GM23338 (cell line): ENCODE measurements at regions not wholly inside any gene's neighbourhood (a gene's known extent, or its start where the extent isn't known, plus 50 kb on each side); places are given as distances from the start of the nearest gene placed in this dataset.

ENCODE experiments used
- ATAC-seq: fragments of 200-7000 bp; cut with Tn5 transposase; 3 replicates; pipeline ENCODE4 v1.9.1; 2020
- DNase-seq: peaks from one replicate; pipeline ENCODE4 v3.0.0-alpha.2; 2015; ENCODE audit warnings: low spot score
- H2AFZ ChIP-seq: fragments of 200-600 bp; sonication (generic); 2 replicates; pipeline ENCODE4 v1.8.0; 2016; ENCODE audit warnings: antibody characterized with exemption, mild to moderate bottlenecking, moderate library complexity
- H3F3A ChIP-seq: fragments of 200-600 bp; sonication (generic); replicated peaks from 2 replicates; pipeline ENCODE4 v1.8.0; 2017; ENCODE audit warnings: antibody characterized with exemption, mixed run types, low read depth
- H3K27ac ChIP-seq: fragments of 200-600 bp; sonication (generic); 2 replicates; pipeline ENCODE4 v1.6.1; 2016; ENCODE audit warnings: low read depth
- H3K27me3 ChIP-seq: fragments of 200-600 bp; sonication (generic); 2 replicates; pipeline ENCODE4 v1.8.0; 2016; ENCODE audit warnings: mild to moderate bottlenecking, mixed run types, moderate library complexity; ENCODE audit not compliant: insufficient read depth
- H3K36me3 ChIP-seq: fragments of 200-600 bp; sonication (generic); 2 replicates; pipeline ENCODE4 v1.8.0; 2016; ENCODE audit warnings: mild to moderate bottlenecking; ENCODE audit not compliant: insufficient read depth
- H3K4me1 ChIP-seq: fragments of 200-600 bp; sonication (generic); 2 replicates; pipeline ENCODE4 v1.8.0; 2016; ENCODE audit warnings: mild to moderate bottlenecking, moderate library complexity; ENCODE audit not compliant: insufficient read depth
- H3K4me2 ChIP-seq: fragments of 200-600 bp; sonication (generic); 2 replicates; pipeline ENCODE4 v1.7.1; 2017; ENCODE audit warnings: mixed run types
- H3K4me3 ChIP-seq: fragments of 200-600 bp; sonication (generic); 2 replicates; pipeline ENCODE4 v1.6.1; 2016; ENCODE audit warnings: mixed run types
- H3K79me2 ChIP-seq: fragments of 200-600 bp; sonication (generic); replicated peaks from 2 replicates; pipeline ENCODE4 v1.8.0; 2017; ENCODE audit warnings: mild to moderate bottlenecking; ENCODE audit not compliant: insufficient read depth
- H3K9me2 ChIP-seq: fragments of 200-600 bp; sonication (generic); 2 replicates; pipeline ENCODE4 v1.8.0; 2017; ENCODE audit not compliant: insufficient read depth
- H4K20me1 ChIP-seq: fragments of 200-600 bp; sonication (generic); replicated peaks from 2 replicates; pipeline ENCODE4 v1.8.0; 2017; ENCODE audit warnings: mild to moderate bottlenecking; ENCODE audit not compliant: insufficient read depth
- H3K27ac Mint-ChIP-seq: 2 replicates; pipeline ENCODE4 v1.8.0; 2020; ENCODE audit warnings: inconsistent platforms, mild to moderate bottlenecking, moderate library complexity, mixed read lengths
- H3K27me3 Mint-ChIP-seq: 3 replicates; pipeline ENCODE4 v1.8.0; 2022; ENCODE audit warnings: low read depth, mild to moderate bottlenecking, moderate library complexity, mixed read lengths, inconsistent platforms; ENCODE audit not compliant: insufficient read depth, poor library complexity
- H3K36me3 Mint-ChIP-seq: 3 replicates; pipeline ENCODE4 v1.8.0; 2021; ENCODE audit warnings: low read depth, mild to moderate bottlenecking, inconsistent platforms, moderate library complexity, mixed read lengths
- H3K4me1 Mint-ChIP-seq: 3 replicates; pipeline ENCODE4 v1.8.0; 2020; ENCODE audit warnings: mild to moderate bottlenecking, inconsistent platforms, mixed read lengths
- H3K4me3 Mint-ChIP-seq: 3 replicates; pipeline ENCODE4 v1.8.0; 2021; ENCODE audit warnings: moderate library complexity, mild to moderate bottlenecking, inconsistent platforms, mixed read lengths
- H3K9me3 Mint-ChIP-seq: 3 replicates; pipeline ENCODE4 v1.8.0; 2020; ENCODE audit warnings: moderate library complexity, mild to moderate bottlenecking, inconsistent platforms, mixed read lengths
- CREB1 ChIP-seq: fragments of 250-450 bp; sonication (Bioruptor Pico); IDR thresholded peaks from 2 replicates; pipeline ENCODE4 v1.5.0; 2020; ENCODE audit warnings: low read depth, mild to moderate bottlenecking, moderate library complexity
- EZH2 ChIP-seq: fragments of 200-600 bp; sonication (generic); IDR thresholded peaks from one replicate; pipeline ENCODE4 v1.8.0; 2017; ENCODE audit warnings: antibody characterized with exemption, mild to moderate bottlenecking, low read depth; ENCODE audit not compliant: unreplicated experiment
- EZH2phosphoT487 ChIP-seq: fragments of 200-600 bp; sonication (generic); IDR thresholded peaks from one replicate; pipeline ENCODE4 v1.8.1; 2018; ENCODE audit warnings: antibody characterized with exemption; ENCODE audit not compliant: unreplicated experiment
- JUNB ChIP-seq: IDR thresholded peaks from one replicate; pipeline ENCODE4 v1.6.1; 2016; ENCODE audit warnings: antibody characterized with exemption; ENCODE audit not compliant: unreplicated experiment
- NANOG ChIP-seq: IDR thresholded peaks from 2 replicates; pipeline ENCODE4 v1.6.1; 2016; ENCODE audit warnings: antibody characterized with exemption, borderline replicate concordance
- POLR2AphosphoS5 ChIP-seq: IDR thresholded peaks from 2 replicates; pipeline ENCODE4 v1.6.1; 2016; ENCODE audit warnings: antibody characterized with exemption, low read depth
- STAT1 ChIP-seq: IDR thresholded peaks from one replicate; pipeline ENCODE4 v1.6.1; 2016; ENCODE audit warnings: antibody characterized with exemption; ENCODE audit not compliant: unreplicated experiment
- ZNF114 ChIP-seq: fragments of 250-450 bp; sonication (Bioruptor Pico); IDR thresholded peaks from 2 replicates; pipeline ENCODE4 v1.5.0; 2020; ENCODE audit warnings: mild to moderate bottlenecking, moderate library complexity
- ZNF331 ChIP-seq: fragments of 250-450 bp; sonication (Bioruptor Pico); IDR thresholded peaks from 2 replicates; pipeline ENCODE4 v1.5.0; 2020; ENCODE audit warnings: low read depth, mild to moderate bottlenecking, moderate library complexity
- TF ChIP-seq, protein P1 (sequence below), 2 experiments: fragments of 200-600 bp in 1 of 2; sonication (generic) in 1 of 2; conservative IDR thresholded peaks; 2 replicates each; pipeline versions ENCODE4 v1.5.1 to v1.6.1; 2016 to 2017; ENCODE audit warnings: antibody characterized with exemption in 2 of 2, low read depth in 2 of 2, mild to moderate bottlenecking in 2 of 2, moderate library complexity in 1 of 2
- TF ChIP-seq, protein P2 (sequence below): fragments of 250-450 bp; sonication (Bioruptor Pico); IDR thresholded peaks from 2 replicates; pipeline ENCODE4 v1.5.0; 2020; ENCODE audit warnings: mild to moderate bottlenecking, moderate library complexity
- TF ChIP-seq, protein P3 (sequence below): IDR thresholded peaks from one replicate; pipeline ENCODE4 v1.6.1; 2018; ENCODE audit warnings: antibody characterized with exemption; ENCODE audit not compliant: unreplicated experiment
- TF ChIP-seq, protein P4 (sequence below): IDR thresholded peaks from 2 replicates; pipeline ENCODE4 v1.6.1; 2016; ENCODE audit warnings: antibody characterized with exemption

DNA sequence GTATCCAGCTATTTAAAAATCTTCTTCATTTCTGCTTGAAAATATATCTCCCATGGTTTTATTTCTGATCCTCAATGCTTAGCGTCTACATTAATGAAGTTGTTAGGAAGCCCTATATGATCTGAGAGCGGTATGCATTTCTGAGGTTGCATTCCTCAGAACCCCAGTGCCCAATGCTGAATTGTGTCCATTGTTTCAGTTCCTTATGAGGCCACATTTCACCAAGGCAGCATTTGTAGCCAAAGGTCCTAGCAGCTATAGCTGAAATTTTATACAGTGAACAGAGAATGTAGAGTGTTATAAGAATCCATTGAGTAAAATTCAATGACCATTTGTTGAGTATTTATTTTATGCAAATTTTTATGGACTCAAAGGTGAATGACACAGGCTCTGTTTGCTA is 209.5 kb downstream of the PCDH7 start:
- no peaks in the 10 kb centered on the region for H3K36me3 Mint-ChIP-seq
- no peak overlapping the region for H3K27ac Mint-ChIP-seq
- H2AFZ ChIP-seq = no peak overlapping the region
- H3K27ac ChIP-seq = no peak overlapping the region
- no peak overlapping the region for H3K4me3 Mint-ChIP-seq
- H3F3A ChIP-seq = no peaks in the 10 kb centered on the region
- H3K4me1 ChIP-seq = peaks cover 9% of the 10 kb centered on the region; the same call in 1 of the 2 replicates
- H3K27me3 Mint-ChIP-seq = no peaks in the 10 kb centered on the region
- DNase-seq (no peak), ATAC-seq (no peak)
- H3K27me3 ChIP-seq = no peaks in the 10 kb centered on the region
- H4K20me1 ChIP-seq = no peaks in the 10 kb centered on the region
- H3K4me1 Mint-ChIP-seq = peaks cover 11% of the 10 kb centered on the region
- no peaks in the 10 kb centered on the region for H3K9me2 ChIP-seq
- TF ChIP-seq, protein P1, sequence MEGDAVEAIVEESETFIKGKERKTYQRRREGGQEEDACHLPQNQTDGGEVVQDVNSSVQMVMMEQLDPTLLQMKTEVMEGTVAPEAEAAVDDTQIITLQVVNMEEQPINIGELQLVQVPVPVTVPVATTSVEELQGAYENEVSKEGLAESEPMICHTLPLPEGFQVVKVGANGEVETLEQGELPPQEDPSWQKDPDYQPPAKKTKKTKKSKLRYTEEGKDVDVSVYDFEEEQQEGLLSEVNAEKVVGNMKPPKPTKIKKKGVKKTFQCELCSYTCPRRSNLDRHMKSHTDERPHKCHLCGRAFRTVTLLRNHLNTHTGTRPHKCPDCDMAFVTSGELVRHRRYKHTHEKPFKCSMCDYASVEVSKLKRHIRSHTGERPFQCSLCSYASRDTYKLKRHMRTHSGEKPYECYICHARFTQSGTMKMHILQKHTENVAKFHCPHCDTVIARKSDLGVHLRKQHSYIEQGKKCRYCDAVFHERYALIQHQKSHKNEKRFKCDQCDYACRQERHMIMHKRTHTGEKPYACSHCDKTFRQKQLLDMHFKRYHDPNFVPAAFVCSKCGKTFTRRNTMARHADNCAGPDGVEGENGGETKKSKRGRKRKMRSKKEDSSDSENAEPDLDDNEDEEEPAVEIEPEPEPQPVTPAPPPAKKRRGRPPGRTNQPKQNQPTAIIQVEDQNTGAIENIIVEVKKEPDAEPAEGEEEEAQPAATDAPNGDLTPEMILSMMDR (conservative IDR thresholded peaks at IDR 0.05; ENCODE audit: low read depth in 2 of 2) = no peak
- TF ChIP-seq STAT1 (no peak), EZH2 (no peak), POLR2AphosphoS5 (no peak), ZNF331 (CRISPR knock-in tag) (no peak), JUNB (no peak), ZNF114 (no peak), CREB1 (no peak), NANOG (no peak), EZH2phosphoT487 (no peak)
- TF ChIP-seq, protein P2, sequence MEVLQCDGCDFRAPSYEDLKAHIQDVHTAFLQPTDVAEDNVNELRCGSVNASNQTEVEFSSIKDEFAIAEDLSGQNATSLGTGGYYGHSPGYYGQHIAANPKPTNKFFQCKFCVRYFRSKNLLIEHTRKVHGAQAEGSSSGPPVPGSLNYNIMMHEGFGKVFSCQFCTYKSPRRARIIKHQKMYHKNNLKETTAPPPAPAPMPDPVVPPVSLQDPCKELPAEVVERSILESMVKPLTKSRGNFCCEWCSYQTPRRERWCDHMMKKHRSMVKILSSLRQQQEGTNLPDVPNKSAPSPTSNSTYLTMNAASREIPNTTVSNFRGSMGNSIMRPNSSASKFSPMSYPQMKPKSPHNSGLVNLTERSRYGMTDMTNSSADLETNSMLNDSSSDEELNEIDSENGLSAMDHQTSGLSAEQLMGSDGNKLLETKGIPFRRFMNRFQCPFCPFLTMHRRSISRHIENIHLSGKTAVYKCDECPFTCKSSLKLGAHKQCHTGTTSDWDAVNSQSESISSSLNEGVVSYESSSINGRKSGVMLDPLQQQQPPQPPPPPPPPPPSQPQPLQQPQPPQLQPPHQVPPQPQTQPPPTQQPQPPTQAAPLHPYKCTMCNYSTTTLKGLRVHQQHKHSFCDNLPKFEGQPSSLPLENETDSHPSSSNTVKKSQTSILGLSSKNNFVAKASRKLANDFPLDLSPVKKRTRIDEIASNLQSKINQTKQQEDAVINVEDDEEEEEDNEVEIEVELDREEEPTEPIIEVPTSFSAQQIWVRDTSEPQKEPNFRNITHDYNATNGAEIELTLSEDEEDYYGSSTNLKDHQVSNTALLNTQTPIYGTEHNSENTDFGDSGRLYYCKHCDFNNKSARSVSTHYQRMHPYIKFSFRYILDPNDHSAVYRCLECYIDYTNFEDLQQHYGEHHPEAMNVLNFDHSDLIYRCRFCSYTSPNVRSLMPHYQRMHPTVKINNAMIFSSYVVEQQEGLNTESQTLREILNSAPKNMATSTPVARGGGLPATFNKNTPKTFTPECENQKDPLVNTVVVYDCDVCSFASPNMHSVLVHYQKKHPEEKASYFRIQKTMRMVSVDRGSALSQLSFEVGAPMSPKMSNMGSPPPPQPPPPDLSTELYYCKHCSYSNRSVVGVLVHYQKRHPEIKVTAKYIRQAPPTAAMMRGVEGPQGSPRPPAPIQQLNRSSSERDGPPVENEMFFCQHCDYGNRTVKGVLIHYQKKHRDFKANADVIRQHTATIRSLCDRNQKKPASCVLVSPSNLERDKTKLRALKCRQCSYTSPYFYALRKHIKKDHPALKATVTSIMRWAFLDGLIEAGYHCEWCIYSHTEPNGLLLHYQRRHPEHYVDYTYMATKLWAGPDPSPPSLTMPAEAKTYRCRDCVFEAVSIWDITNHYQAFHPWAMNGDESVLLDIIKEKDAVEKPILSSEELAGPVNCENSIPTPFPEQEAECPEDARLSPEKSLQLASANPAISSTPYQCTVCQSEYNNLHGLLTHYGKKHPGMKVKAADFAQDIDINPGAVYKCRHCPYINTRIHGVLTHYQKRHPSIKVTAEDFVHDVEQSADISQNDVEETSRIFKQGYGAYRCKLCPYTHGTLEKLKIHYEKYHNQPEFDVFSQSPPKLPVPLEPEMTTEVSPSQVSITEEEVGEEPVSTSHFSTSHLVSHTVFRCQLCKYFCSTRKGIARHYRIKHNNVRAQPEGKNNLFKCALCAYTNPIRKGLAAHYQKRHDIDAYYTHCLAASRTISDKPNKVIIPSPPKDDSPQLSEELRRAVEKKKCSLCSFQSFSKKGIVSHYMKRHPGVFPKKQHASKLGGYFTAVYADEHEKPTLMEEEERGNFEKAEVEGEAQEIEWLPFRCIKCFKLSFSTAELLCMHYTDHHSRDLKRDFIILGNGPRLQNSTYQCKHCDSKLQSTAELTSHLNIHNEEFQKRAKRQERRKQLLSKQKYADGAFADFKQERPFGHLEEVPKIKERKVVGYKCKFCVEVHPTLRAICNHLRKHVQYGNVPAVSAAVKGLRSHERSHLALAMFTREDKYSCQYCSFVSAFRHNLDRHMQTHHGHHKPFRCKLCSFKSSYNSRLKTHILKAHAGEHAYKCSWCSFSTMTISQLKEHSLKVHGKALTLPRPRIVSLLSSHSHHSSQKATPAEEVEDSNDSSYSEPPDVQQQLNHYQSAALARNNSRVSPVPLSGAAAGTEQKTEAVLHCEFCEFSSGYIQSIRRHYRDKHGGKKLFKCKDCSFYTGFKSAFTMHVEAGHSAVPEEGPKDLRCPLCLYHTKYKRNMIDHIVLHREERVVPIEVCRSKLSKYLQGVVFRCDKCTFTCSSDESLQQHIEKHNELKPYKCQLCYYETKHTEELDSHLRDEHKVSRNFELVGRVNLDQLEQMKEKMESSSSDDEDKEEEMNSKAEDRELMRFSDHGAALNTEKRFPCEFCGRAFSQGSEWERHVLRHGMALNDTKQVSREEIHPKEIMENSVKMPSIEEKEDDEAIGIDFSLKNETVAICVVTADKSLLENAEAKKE (CRISPR knock-in tag) = no peak
- TF ChIP-seq, protein P3, sequence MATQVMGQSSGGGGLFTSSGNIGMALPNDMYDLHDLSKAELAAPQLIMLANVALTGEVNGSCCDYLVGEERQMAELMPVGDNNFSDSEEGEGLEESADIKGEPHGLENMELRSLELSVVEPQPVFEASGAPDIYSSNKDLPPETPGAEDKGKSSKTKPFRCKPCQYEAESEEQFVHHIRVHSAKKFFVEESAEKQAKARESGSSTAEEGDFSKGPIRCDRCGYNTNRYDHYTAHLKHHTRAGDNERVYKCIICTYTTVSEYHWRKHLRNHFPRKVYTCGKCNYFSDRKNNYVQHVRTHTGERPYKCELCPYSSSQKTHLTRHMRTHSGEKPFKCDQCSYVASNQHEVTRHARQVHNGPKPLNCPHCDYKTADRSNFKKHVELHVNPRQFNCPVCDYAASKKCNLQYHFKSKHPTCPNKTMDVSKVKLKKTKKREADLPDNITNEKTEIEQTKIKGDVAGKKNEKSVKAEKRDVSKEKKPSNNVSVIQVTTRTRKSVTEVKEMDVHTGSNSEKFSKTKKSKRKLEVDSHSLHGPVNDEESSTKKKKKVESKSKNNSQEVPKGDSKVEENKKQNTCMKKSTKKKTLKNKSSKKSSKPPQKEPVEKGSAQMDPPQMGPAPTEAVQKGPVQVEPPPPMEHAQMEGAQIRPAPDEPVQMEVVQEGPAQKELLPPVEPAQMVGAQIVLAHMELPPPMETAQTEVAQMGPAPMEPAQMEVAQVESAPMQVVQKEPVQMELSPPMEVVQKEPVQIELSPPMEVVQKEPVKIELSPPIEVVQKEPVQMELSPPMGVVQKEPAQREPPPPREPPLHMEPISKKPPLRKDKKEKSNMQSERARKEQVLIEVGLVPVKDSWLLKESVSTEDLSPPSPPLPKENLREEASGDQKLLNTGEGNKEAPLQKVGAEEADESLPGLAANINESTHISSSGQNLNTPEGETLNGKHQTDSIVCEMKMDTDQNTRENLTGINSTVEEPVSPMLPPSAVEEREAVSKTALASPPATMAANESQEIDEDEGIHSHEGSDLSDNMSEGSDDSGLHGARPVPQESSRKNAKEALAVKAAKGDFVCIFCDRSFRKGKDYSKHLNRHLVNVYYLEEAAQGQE = no peak
- TF ChIP-seq, protein P4, sequence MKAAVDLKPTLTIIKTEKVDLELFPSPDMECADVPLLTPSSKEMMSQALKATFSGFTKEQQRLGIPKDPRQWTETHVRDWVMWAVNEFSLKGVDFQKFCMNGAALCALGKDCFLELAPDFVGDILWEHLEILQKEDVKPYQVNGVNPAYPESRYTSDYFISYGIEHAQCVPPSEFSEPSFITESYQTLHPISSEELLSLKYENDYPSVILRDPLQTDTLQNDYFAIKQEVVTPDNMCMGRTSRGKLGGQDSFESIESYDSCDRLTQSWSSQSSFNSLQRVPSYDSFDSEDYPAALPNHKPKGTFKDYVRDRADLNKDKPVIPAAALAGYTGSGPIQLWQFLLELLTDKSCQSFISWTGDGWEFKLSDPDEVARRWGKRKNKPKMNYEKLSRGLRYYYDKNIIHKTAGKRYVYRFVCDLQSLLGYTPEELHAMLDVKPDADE = no peak
- H3K36me3 ChIP-seq = no peaks in the 10 kb centered on the region
- no peak overlapping the region for H3K4me3 ChIP-seq
- H3K4me2 ChIP-seq = no peak overlapping the region
- H3K9me3 Mint-ChIP-seq = no peaks in the 10 kb centered on the region
- H3K79me2 ChIP-seq = no peaks in the 10 kb centered on the region
